GM12878 (cell line): ENCODE measurements at regions not wholly inside any gene's neighbourhood (a gene's known extent, or its start where the extent isn't known, plus 50 kb on each side); places are given as distances from the start of the nearest gene placed in this dataset.

Source experiments
- POLR2A ChIP-seq: IDR thresholded peaks from 2 replicates; pipeline ENCODE4 v1.6.1; 2011; ENCODE audit warnings: low read depth, mild to moderate bottlenecking, low read length
- ZNF274 ChIP-seq: IDR thresholded peaks from one replicate; pipeline ENCODE4 v1.8.0; 2011; ENCODE audit not compliant: insufficient read length, insufficient read depth

DNA sequence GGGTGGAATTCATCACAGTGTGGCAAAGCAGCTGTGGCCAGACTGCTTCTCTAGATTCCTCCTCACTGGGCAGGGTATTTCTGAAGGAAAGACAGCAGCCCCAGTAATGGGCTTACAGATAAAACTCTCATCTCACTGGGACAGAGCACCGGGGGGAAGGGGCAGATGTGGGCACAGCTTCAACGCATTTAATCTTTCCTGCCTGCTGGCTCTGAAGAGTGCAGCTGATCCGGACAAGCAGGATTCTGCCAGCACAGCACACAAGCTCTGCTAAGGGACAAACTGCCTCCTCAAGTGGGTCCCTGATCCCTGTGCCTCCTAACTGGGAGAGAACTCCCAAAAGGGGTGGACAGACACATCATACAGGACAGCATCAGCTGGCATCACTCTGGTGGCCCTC, 779.9 kb upstream of the CNTNAP5 start:
- TF ChIP-seq POLR2A, result no peak
- no peak for TF ChIP-seq ZNF274
